Mesothelial cell of epicardium (in vitro differentiated cells): ENCODE measurements at regions not wholly inside any gene's neighbourhood (a gene's known extent, or its start where the extent isn't known, plus 50 kb on each side); places are given as distances from the start of the nearest gene placed in this dataset.

Experiments
- DNase-seq, 2 experiments: peaks; one replicate each; pipeline ENCODE4 v3.0.0; 2021; ENCODE audit warnings: low spot score in 2 of 2; ENCODE audit not compliant: unreplicated experiment in 2 of 2
- H3K27ac Mint-ChIP-seq: 2 replicates; pipeline ENCODE4 v1.8.0; 2021; ENCODE audit warnings: mixed read lengths
- H3K27me3 Mint-ChIP-seq: 2 replicates; pipeline ENCODE4 v1.8.0; 2021; ENCODE audit warnings: low read depth, mixed read lengths
- H3K36me3 Mint-ChIP-seq: 2 replicates; pipeline ENCODE4 v1.8.0; 2021; ENCODE audit warnings: mixed read lengths
- H3K4me1 Mint-ChIP-seq: 2 replicates; pipeline ENCODE4 v1.8.0; 2021; ENCODE audit warnings: mixed read lengths
- H3K4me3 Mint-ChIP-seq: 2 replicates; pipeline ENCODE4 v1.8.0; 2021; ENCODE audit warnings: mild to moderate bottlenecking, moderate library complexity, mixed read lengths
- H3K9me3 Mint-ChIP-seq: 2 replicates; pipeline ENCODE4 v1.8.0; 2021; ENCODE audit warnings: mixed read lengths
- TF ChIP-seq, protein P1 (sequence below): fragments of 200-600 bp; sonication (generic); IDR thresholded peaks from one replicate; pipeline ENCODE4 v1.5.0; 2021; ENCODE audit warnings: antibody characterized with exemption; ENCODE audit not compliant: unreplicated experiment

GRCh38 chr3:135629701-135630408 is 335.7 kb upstream of the PPP2R3A start:
- DNase-seq: no peak
- Mint-ChIP-seq H3K4me1 (no peaks in the 10 kb centered on the region), H3K9me3 (no peaks in the 10 kb centered on the region), H3K27ac (no peak overlapping the region), H3K27me3 (peaks cover 9% of the 10 kb centered on the region), H3K4me3 (no peak overlapping the region), H3K36me3 (no peaks in the 10 kb centered on the region)
- TF ChIP-seq, protein P1, sequence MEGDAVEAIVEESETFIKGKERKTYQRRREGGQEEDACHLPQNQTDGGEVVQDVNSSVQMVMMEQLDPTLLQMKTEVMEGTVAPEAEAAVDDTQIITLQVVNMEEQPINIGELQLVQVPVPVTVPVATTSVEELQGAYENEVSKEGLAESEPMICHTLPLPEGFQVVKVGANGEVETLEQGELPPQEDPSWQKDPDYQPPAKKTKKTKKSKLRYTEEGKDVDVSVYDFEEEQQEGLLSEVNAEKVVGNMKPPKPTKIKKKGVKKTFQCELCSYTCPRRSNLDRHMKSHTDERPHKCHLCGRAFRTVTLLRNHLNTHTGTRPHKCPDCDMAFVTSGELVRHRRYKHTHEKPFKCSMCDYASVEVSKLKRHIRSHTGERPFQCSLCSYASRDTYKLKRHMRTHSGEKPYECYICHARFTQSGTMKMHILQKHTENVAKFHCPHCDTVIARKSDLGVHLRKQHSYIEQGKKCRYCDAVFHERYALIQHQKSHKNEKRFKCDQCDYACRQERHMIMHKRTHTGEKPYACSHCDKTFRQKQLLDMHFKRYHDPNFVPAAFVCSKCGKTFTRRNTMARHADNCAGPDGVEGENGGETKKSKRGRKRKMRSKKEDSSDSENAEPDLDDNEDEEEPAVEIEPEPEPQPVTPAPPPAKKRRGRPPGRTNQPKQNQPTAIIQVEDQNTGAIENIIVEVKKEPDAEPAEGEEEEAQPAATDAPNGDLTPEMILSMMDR: no peak

DNA sequence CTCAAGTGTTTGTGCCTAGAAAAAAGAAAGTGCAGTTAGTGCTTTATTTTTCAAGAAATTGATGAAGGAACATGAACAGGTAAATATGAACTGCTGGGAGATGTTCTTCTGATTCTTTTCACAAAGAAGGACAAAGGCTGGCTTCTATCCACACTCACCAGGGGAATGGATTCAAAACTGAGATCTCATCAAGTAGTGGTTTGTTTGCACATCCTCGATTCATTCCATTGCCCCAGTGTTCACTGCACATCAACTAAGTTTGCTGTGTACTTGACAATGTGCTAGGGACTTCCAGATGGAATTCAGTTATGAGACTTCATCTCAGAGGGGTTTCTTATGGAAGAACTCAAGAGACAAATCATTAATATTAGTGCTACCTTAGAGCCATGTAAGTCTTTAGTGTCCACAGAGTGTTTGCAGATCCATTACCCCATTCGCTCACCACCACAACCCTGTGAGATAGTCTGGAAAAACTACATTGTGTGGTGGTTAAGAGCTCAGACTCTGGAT is 332.9 kb upstream of the PPP2R3A start:
- H3K27ac Mint-ChIP-seq: no peak overlapping the region
- TF ChIP-seq, protein P1: no peak
- H3K4me3 Mint-ChIP-seq: no peak overlapping the region
- no peak for DNase-seq
- H3K4me1 Mint-ChIP-seq: no peaks in the 10 kb centered on the region
- peaks cover 7% of the 10 kb centered on the region for H3K27me3 Mint-ChIP-seq
- H3K9me3 Mint-ChIP-seq: no peaks in the 10 kb centered on the region
- H3K36me3 Mint-ChIP-seq: no peaks in the 10 kb centered on the region

DNA sequence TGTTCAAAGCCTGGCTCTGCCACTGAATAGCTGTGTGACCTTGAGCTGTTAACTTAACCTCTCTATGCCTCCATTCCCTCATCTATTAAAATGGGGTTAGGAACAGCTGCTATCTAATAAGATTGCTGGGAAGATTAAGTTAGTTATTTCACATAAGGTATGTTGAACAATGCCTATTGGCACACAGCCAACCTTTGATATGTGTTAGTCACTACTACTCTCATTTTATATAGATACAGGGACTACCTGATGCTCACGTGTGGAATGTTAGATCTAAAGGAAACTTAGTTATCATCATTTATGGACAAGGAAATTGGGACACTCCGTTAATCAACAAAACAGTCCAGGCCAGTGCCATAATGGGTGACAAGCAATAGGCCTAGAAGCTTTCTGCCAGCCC is 332.4 kb upstream of the PPP2R3A start:
- Mint-ChIP-seq H3K36me3 (no peaks in the 10 kb centered on the region), H3K9me3 (no peaks in the 10 kb centered on the region), H3K4me3 (no peak overlapping the region), H3K27ac (no peak overlapping the region), H3K4me1 (no peaks in the 10 kb centered on the region), H3K27me3 (peaks cover 6% of the 10 kb centered on the region)
- no peak for DNase-seq
- TF ChIP-seq, protein P1: no peak

- Mint-ChIP-seq H3K36me3 (no peaks in the 10 kb centered on the region), H3K9me3 (no peaks in the 10 kb centered on the region), H3K4me1 (no peaks in the 10 kb centered on the region), H3K4me3 (no peak overlapping the region), H3K27me3 (peaks cover 2% of the 10 kb centered on the region), H3K27ac (no peak overlapping the region)
- TF ChIP-seq, protein P1: no peak
- DNase-seq: no peak
These were observed 328.9 kb upstream of the PPP2R3A start for GRCh38 chr3:135636596-135636995.

DNA sequence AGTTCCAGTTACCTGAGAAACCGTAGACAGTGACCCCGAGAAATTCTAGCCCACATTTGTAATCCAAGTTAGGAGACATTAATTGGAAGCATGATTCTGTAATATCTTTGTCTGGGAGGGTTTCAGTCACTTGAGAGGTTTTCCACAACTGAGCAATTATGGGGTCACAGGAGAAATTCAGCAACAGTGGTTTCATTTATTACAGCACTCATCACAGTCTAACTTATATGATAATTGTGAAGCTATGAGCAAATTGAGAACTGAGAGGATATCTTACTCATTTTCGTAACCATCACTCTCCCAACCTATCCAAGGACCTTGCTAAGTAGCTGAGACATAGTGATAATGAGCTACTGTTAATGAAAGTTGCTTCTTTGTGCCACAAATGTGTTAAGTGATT is 328.5 kb upstream of the PPP2R3A start:
- no peaks in the 10 kb centered on the region for H3K36me3 Mint-ChIP-seq
- no peak overlapping the region for H3K4me3 Mint-ChIP-seq
- no peak for DNase-seq
- no peaks in the 10 kb centered on the region for H3K27me3 Mint-ChIP-seq
- no peaks in the 10 kb centered on the region for H3K9me3 Mint-ChIP-seq
- no peaks in the 10 kb centered on the region for H3K4me1 Mint-ChIP-seq
- no peak overlapping the region for H3K27ac Mint-ChIP-seq
- TF ChIP-seq, protein P1: no peak
